T-helper 2 cell (primary cell): ENCODE measurements at regions not wholly inside any gene's neighbourhood (a gene's known extent, or its start where the extent isn't known, plus 50 kb on each side); places are given as distances from the start of the nearest gene placed in this dataset.

Experiments
- DNase-seq, 5 experiments: peaks; one replicate each; pipeline versions ENCODE4 v3.0.0 to v3.0.0-alpha.2; 2012 to 2022

DNA sequence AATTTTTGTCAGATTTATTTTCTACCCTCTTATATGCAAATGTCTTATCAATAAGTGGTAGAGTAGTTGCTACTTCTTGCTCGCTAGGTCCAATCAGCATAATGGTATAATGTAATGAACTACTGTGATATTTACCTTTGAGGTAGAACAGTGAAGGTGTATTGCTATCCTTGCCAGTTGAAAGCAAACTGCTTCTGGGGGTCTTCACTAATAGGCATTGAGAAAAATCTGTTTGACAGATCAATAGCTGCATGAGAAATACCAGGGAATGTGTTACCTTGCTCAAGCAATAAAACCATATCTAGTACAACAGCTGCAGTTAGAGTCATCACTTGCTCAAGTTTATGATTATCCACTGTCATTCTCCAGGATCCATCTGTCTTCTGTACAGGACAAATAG is 50.1 kb upstream of the EFEMP1 start:
- DNase-seq, result no peak

DNA sequence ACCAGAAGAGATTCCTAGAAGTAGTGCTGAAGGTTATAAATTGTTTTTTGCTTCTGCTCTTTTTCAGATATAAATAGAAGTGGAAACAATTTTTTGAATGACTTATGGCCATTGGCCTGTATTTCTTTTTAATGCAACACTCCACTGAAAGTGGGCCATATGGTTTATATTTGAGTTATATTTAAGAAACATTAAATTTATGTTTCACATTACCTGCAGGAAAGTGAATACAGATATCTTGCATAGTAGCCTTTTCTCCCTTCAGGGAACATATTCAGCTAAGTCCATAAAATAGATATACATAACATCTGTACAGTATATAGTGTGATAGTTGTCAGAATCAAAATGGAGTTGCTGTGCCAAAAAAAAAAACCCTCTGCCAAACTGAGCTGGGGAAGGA is 53.1 kb upstream of the EFEMP1 start:
- no peak for DNase-seq

- peak in 1 of 5 experiments; percentile 9 for DNase-seq
Measured at GRCh38 chr2:55985406-55985805, 61.8 kb upstream of the EFEMP1 start.

DNA sequence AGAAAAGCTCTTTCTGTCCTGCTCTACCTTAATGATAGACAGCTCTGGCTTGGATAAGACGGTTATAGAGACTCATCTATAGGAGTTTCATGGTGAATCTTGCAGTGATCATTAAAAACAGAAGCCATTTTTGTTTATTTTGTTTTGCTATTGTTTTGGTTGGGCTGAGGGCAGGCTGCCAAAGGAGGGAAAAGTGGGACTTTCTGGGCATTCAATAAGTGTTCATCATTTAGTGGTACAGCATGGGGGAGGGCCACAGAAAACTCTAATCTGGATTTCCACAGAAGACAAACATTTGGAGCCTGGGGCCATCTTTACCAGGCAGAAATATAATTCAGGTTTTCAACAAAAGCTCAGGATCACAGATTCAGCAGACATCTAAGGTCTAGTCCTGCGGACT is 62.4 kb upstream of the EFEMP1 start:
- DNase-seq, result no peak

- no peak for DNase-seq
Measured at GRCh38 chr2:55986700-55987440, 63.3 kb upstream of the EFEMP1 start.

- DNase-seq, result no peak
Measured at GRCh38 chr2:55989405-55989804, 65.8 kb upstream of the EFEMP1 start.

- DNase-seq, result no peak
Measured at GRCh38 chr2:55992455-55992854, 68.9 kb upstream of the EFEMP1 start.

DNA sequence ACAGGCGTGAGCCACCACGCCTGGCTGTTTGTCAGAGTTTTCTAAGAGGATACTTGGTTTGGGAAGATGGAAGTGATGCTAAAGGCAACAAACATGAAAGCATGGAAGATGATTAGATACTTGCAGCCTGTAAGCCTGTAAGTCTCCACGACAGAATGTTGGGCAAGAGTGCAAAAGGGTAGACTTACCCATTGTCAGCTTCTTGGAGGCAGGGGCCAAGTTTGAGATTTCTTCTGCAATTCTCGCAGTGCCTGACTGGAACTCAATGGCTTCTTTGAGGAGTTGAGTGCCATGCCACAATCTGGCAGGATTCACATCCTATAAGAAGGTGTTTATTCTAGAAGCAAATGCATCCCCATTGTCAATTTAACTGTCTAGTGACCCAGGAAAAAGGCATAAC is 70.1 kb upstream of the EFEMP1 start:
- no peak for DNase-seq

DNA sequence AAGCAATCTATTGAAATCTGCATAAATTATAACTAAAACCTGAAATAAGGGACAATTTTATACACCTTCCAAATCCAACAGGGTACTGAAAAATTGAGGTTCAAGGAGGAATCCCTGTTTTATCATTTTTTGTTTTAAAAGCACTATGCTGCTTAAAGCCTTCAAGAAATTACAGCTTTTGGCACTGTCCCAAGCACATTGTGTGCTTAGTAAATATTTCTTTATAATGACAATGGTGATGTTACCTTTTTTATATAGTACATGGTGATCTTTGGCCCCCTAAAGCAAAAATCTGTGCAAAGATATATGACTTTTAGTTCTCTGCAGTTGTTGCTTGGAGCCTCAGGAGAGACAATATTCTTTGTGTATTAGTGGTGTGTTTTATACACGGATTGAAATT is 71.6 kb upstream of the EFEMP1 start:
- no peak for DNase-seq

DNA sequence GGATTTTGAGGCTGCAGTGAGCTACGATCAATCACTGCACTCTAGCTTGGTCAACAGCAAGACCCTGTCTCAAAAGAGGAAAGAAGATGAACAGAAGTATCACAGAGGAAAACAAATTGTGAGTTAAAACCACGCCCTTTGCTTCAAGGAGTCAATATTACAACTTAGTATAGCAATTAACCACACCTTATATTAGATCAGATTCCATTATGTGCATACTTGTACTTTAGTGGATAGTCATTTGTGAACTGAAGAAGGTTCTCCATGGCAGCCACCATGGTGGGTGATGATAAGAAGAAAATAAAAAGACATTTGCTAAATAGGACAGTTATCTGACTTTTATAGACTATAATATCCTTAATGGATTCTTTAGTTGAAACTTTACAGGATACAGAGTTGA is 72.3 kb upstream of the EFEMP1 start:
- no peak for DNase-seq

- no peak for DNase-seq
Measured at GRCh38 chr2:55999231-55999630, 75.6 kb upstream of the EFEMP1 start.

DNA sequence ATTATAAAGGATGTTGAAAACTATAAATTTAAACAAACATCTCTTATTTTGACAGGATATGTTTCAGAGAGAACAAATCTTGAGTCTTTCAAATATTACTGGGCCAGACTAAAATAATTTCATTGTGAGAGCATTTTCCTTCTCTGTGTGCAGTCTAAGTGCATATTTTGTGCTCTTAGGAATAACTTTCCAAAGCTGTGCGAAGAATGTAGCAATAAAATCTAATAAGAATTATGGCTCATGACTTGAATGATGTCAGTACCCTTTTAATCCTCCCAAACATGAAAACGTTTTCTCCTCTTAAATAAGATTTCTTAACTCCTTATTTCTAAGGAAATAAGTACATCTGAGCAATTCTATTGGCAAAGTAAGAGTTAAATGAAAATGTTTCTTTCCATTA is 76.2 kb upstream of the EFEMP1 start:
- DNase-seq, result no peak

DNA sequence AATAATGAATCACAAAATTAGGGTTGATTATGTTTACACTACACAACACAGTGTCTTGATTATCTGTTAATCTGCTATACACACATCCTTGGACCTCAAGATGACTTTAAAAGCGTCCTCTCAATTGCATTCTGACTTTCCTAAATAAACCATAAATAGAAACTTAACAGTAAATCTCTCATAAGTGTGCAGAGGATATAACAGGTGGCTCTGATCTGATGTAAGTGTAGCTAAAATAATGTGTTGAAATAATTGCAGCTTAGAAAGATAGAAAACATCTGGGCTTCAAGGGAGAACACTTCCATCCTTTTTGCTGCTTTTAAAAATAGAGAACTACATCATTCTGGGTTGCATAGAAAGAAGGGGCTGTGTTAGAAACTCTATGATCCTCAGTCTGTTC is 78.4 kb upstream of the EFEMP1 start:
- DNase-seq, result no peak

DNA sequence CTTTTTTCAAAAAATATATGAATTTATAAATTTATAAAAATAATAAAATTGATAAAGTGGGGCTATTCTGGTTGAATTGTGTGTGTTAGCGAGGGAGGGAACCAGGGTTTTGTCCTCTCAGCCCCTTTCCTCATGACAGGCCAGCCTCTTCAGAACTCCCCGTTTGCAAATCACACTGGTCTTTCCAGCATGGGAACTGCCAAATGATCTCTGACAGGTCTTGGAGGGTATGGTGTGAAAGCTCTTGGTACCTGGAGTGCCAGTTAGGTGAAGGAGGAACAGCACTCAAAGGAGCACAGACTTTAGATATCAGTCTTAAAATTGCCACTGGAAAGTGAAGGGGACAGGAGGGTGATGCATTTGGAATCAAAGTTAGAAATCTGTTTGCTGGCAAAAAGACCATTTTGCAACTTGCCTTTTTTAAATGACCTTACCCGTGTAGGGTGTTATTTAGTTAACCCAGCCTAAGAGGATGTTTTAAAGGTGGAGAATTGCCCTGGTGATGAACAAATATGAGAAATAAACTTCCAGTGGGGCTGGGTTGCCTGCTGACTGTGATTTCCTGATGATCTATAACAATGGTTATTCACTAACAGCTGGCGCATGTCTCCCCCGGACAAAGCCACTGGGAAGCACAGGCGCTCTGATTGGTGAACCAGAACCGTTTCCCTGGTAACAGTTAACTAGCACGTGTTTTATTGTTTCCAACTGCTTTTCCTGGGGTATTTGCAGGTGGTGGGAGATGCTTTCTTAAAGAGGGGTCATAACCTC is 85.3 kb upstream of the EFEMP1 start:
- DNase-seq, result no peak

DNA sequence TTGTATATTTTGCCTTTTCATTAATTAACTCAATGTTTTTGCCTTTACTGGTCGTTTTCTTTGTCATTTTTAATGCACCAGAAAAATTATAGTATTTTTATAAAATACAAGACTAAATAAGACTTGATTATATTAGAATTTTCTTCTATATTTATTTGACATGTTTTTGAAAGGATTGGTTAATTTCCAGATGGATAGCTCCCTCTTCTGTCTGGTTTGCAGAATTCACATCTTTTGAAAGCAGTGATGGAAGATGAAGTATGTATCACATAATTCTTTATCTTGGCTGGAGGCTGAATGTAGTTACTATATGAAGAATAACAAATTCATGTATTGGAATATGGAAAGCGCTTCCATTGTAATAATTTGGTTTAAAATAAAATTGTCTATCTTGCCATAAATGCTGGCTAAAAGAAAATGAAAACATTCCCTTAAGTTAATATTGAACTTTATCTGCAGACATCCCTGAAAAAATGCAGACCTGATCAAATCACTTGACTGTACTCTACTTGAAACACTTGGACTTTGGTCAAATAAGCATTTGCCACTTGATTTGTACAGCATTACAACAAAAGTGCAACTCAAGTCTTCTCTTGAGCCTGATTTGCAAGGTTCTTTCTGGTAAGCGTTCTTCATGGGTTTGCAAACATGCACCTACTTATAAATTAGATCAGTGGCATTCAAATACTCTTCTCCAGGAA is 86.3 kb upstream of the EFEMP1 start:
- peak in 1 of 5 experiments; percentile 5 for DNase-seq

DNA sequence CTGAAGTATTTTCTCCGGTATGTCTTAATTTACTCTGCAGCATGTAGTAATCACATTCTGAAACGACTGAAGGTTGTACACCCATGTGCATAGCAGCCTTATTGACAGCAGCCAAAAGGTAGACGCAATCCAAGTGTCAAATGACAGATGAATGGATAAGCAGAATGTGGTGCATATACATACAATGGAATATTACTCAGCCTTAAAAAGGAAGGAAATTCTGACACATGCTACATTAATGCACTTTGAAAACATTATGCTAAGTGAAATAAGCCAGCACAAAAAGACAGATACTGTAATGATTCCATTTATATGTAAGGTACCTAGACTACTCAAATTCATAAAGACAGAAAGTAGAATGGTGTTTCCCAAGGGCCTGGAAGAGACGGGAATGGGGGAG is 88.0 kb upstream of the EFEMP1 start:
- DNase-seq, result no peak

DNA sequence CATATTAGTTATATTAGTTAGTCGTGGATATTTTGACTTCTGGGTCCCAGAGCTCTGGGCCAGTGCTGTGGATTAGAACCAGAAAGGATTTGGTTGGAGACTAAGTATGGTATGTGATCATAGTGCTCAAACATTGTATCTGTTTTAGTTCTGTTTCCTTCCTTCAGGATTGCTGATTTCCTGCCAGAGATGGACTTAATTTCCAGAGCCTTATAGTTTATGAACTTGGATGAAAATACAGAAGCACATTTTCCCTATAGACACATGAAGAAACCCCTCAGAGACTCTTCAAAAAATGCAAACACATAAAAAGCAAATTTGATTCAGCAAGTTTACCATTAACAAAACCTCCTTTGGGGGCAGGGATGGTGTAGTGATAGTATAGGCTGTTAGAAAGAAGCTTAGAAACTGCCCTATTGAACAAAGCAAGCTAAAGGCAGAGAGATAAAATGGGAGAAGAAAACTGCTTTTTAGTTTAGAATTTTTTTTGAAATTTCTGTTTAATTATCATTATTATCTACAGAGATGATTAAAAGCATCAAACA is 88.7 kb upstream of the EFEMP1 start:
- no peak for DNase-seq

DNA sequence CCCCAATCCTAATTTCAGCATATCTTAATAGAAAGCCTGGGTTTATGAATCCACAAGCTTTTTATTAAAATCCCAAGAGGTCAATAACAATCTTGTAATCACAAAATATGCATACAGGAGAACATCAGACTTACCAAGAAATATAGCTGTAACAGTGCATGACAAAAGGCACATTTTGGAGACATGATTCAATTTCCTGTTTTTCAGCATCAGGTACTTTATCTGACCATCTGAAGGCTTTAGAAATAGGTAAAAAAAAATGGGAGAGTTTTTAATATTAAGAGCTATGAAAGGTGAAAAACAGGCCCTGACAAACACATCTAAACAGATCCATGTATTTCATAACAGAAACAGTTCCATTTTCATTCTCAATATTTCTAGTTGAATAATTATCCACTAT is 89.9 kb upstream of the EFEMP1 start:
- no peak for DNase-seq

- DNase-seq, result no peak
Measured at GRCh38 chr2:56014046-56014730, 90.6 kb upstream of the EFEMP1 start.

GRCh38 chr2:56015711-56016115 is 92.1 kb upstream of the EFEMP1 start:
- no peak for DNase-seq

DNA sequence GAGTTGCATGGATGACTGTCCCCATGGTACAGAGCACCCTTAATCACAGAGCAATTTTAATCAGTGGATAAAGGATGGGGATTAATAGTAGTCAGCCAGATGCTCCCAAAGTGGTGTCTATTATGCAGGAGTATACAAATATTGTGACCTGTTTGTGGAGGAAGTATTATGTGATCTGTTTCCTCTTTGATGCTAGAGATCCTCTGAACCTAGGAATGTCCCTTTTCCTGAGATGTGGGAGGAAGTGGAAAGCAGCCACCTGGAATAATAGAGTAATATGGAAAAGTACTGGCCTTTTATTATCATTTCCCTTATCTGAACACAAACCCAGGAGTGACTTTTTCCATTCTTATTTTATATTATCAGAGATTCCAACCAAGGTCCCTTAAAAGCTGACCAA is 94.2 kb upstream of the EFEMP1 start:
- DNase-seq, result no peak

- DNase-seq, result no peak
Measured at GRCh38 chr2:56018267-56018666, 94.7 kb upstream of the EFEMP1 start.

- DNase-seq, result no peak
Measured at GRCh38 chr2:56021136-56021474, 97.5 kb upstream of the EFEMP1 start.
